Hepatocyte (in vitro differentiated cells): ENCODE measurements at regions not wholly inside any gene's neighbourhood (a gene's known extent, or its start where the extent isn't known, plus 50 kb on each side); places are given as distances from the start of the nearest gene placed in this dataset.

Experiments used
- DNase-seq: peaks from one replicate; pipeline ENCODE4 v3.0.0-alpha.2; 2016; ENCODE audit warnings: low spot score
- H2AFZ ChIP-seq: fragments of 200-600 bp; sonication (generic); 2 replicates; pipeline ENCODE4 v1.6.0; 2016; ENCODE audit warnings: antibody characterized with exemption, mild to moderate bottlenecking
- H3K27ac ChIP-seq: fragments of 200-600 bp; sonication (generic); 2 replicates; pipeline ENCODE4 v1.5.1; 2016; ENCODE audit warnings: mild to moderate bottlenecking
- H3K27me3 ChIP-seq: fragments of 200-600 bp; sonication (generic); 2 replicates; pipeline ENCODE4 v1.6.1; 2016
- H3K36me3 ChIP-seq: fragments of 200-600 bp; sonication (generic); replicated peaks from 2 replicates; pipeline ENCODE4 v1.5.1; 2016; ENCODE audit warnings: low read depth; ENCODE audit not compliant: insufficient read depth
- H3K4me1 ChIP-seq: fragments of 200-600 bp; sonication (generic); 2 replicates; pipeline ENCODE4 v1.5.1; 2016; ENCODE audit warnings: mild to moderate bottlenecking, moderate library complexity; ENCODE audit not compliant: insufficient read depth
- H3K4me2 ChIP-seq: fragments of 200-600 bp; sonication (generic); 2 replicates; pipeline ENCODE4 v1.6.0; 2016
- H3K4me3 ChIP-seq: fragments of 200-600 bp; sonication (generic); 2 replicates; pipeline ENCODE4 v1.5.1; 2016; ENCODE audit warnings: mild to moderate bottlenecking
- H3K79me2 ChIP-seq: fragments of 200-600 bp; sonication (generic); 2 replicates; pipeline ENCODE4 v1.6.0; 2017; ENCODE audit warnings: mild to moderate bottlenecking
- H3K9me2 ChIP-seq: fragments of 200-600 bp; sonication (generic); replicated peaks from 2 replicates; pipeline ENCODE4 v1.6.0; 2017; ENCODE audit warnings: mild to moderate bottlenecking; ENCODE audit not compliant: insufficient read depth
- H3K9me3 ChIP-seq: fragments of 200-600 bp; sonication (generic); 2 replicates; pipeline ENCODE4 v1.5.1; 2016; ENCODE audit warnings: low read depth, mild to moderate bottlenecking
- H4K20me1 ChIP-seq: fragments of 200-600 bp; sonication (generic); 2 replicates; pipeline ENCODE4 v1.6.0; 2016; ENCODE audit warnings: mild to moderate bottlenecking; ENCODE audit not compliant: insufficient read depth, poor library complexity, severe bottlenecking
- CTCF ChIP-seq: fragments of 200-600 bp; sonication (generic); IDR thresholded peaks from 2 replicates; pipeline ENCODE4 v1.5.1; 2016; ENCODE audit warnings: antibody characterized with exemption, mild to moderate bottlenecking; ENCODE audit not compliant: poor library complexity
- EZH2 ChIP-seq: fragments of 200-600 bp; sonication (generic); IDR thresholded peaks from 2 replicates; pipeline ENCODE4 v1.6.1; 2016; ENCODE audit warnings: antibody characterized with exemption, mild to moderate bottlenecking, borderline replicate concordance
- EZH2phosphoT487 ChIP-seq: fragments of 200-600 bp; sonication (generic); IDR thresholded peaks from one replicate; pipeline ENCODE4 v1.6.1; 2018; ENCODE audit warnings: antibody characterized with exemption, mild to moderate bottlenecking, low read depth, moderate library complexity; ENCODE audit not compliant: unreplicated experiment, severe bottlenecking
- WGBS: methylation state at CpG from one replicate; pipeline ENCODE4 v1.1.6; 2016; ENCODE audit warnings: low lambda C conversion rate; ENCODE audit errors: missing lambda C conversion rate; 5-methylcytosine and 5-hydroxymethylcytosine counted together

- no peak for DNase-seq
- Histone ChIP-seq H3K4me2 (peak overlapping the region; percentile 43), H3K4me1 (peaks cover 11% of the 10 kb centered on the region), H2AFZ (peak overlapping the region; percentile 18), H3K4me3 (no peak overlapping the region), H3K9me3 (no peaks in the 10 kb centered on the region), H3K27ac (peak overlapping the region; percentile 51), H3K27me3 (no peaks in the 10 kb centered on the region), H3K79me2 (no peaks in the 10 kb centered on the region), H4K20me1 (no peaks in the 10 kb centered on the region), H3K9me2 (no peaks in the 10 kb centered on the region), H3K36me3 (no peaks in the 10 kb centered on the region)
- 44% methylated on average over 3 of the region's 3 CpGs for WGBS
- TF ChIP-seq EZH2 (no peak), EZH2phosphoT487 (no peak), CTCF (no peak)
Measured at GRCh38 chr1:218525451-218526197, 180.5 kb downstream of the TGFB2 start.

- TF ChIP-seq CTCF = no peak
- no peak for TF ChIP-seq EZH2
- TF ChIP-seq EZH2phosphoT487 = no peak
- WGBS = 39% methylated on average over 1 of the region's 1 CpG
- H3K9me2 ChIP-seq = no peaks in the 10 kb centered on the region
Measured at GRCh38 chr1:218526198-218526580, 181.1 kb downstream of the TGFB2 start.

GRCh38 chr1:218527737-218528136 lies 182.6 kb downstream of the TGFB2 start:
- H3K27ac ChIP-seq = no peak overlapping the region
- H3K9me2 ChIP-seq = no peaks in the 10 kb centered on the region
- H3K79me2 ChIP-seq = no peaks in the 10 kb centered on the region
- H3K27me3 ChIP-seq = no peaks in the 10 kb centered on the region
- H2AFZ ChIP-seq = no peak overlapping the region
- no peak for DNase-seq
- no peaks in the 10 kb centered on the region for H3K9me3 ChIP-seq
- 56% methylated on average over 3 of the region's 3 CpGs for WGBS
- no peak overlapping the region for H3K4me2 ChIP-seq
- TF ChIP-seq EZH2 = no peak
- no peak for TF ChIP-seq EZH2phosphoT487
- TF ChIP-seq CTCF = no peak
- no peak overlapping the region for H3K4me3 ChIP-seq
- H4K20me1 ChIP-seq = no peaks in the 10 kb centered on the region
- H3K4me1 ChIP-seq = peaks cover 11% of the 10 kb centered on the region
- H3K36me3 ChIP-seq = no peaks in the 10 kb centered on the region

More at GRCh38 chr1:218526198-218526580, 181.1 kb downstream of the TGFB2 start:
- no peak for DNase-seq
- H3K4me3 ChIP-seq = no peak overlapping the region
- H3K4me1 ChIP-seq = peaks cover 11% of the 10 kb centered on the region
- H4K20me1 ChIP-seq = no peaks in the 10 kb centered on the region
- no peaks in the 10 kb centered on the region for H3K79me2 ChIP-seq
- no peaks in the 10 kb centered on the region for H3K9me3 ChIP-seq
- no peak overlapping the region for H3K4me2 ChIP-seq
- no peak overlapping the region for H3K27ac ChIP-seq
- H2AFZ ChIP-seq = no peak overlapping the region
- H3K36me3 ChIP-seq = no peaks in the 10 kb centered on the region
- no peaks in the 10 kb centered on the region for H3K27me3 ChIP-seq
